KMS-11 (cell line): ENCODE measurements at regions not wholly inside any gene's neighbourhood (a gene's known extent, or its start where the extent isn't known, plus 50 kb on each side); places are given as distances from the start of the nearest gene placed in this dataset.

Source experiments
- H2AFZ ChIP-seq: fragments of 200-600 bp; sonication (generic); 2 replicates; pipeline ENCODE4 v1.6.1; 2016; ENCODE audit warnings: antibody characterized with exemption, mixed run types, low read depth
- H3K27ac ChIP-seq: fragments of 200-600 bp; sonication (generic); 2 replicates; pipeline ENCODE4 v1.6.1; 2016; ENCODE audit warnings: mild to moderate bottlenecking, mixed run types
- H3K27me3 ChIP-seq: fragments of 200-600 bp; sonication (generic); 2 replicates; pipeline ENCODE4 v1.6.1; 2017; ENCODE audit warnings: mild to moderate bottlenecking, low read depth, mixed run types, moderate library complexity; ENCODE audit not compliant: insufficient read depth
- H3K36me3 ChIP-seq: fragments of 200-600 bp; sonication (generic); 2 replicates; pipeline ENCODE4 v1.6.1; 2017; ENCODE audit warnings: mild to moderate bottlenecking, mixed run types; ENCODE audit not compliant: insufficient read depth
- H3K4me1 ChIP-seq: fragments of 200-600 bp; sonication (generic); 2 replicates; pipeline ENCODE4 v1.6.1; 2016; ENCODE audit warnings: mild to moderate bottlenecking, low read depth, mixed run types; ENCODE audit not compliant: poor library complexity, severe bottlenecking
- H3K4me2 ChIP-seq: fragments of 200-600 bp; sonication (generic); 2 replicates; pipeline ENCODE4 v1.7.0; 2016; ENCODE audit warnings: mild to moderate bottlenecking, mixed run types
- H3K4me3 ChIP-seq: fragments of 200-600 bp; sonication (generic); IDR thresholded peaks from 2 replicates; pipeline ENCODE4 v1.6.1; 2017; ENCODE audit warnings: low read depth, low read length, mixed read lengths; ENCODE audit not compliant: insufficient read depth
- H3K79me2 ChIP-seq: fragments of 200-600 bp; sonication (generic); 2 replicates; pipeline ENCODE4 v1.6.1; 2016; ENCODE audit warnings: low read depth, mixed run types; ENCODE audit not compliant: insufficient read depth
- H3K9ac ChIP-seq: fragments of 200-600 bp; sonication (generic); 2 replicates; pipeline ENCODE4 v1.6.1; 2016; ENCODE audit warnings: mild to moderate bottlenecking, mixed run types
- H4K20me1 ChIP-seq: fragments of 200-600 bp; sonication (generic); 2 replicates; pipeline ENCODE4 v1.6.1; 2016; ENCODE audit warnings: mild to moderate bottlenecking, mixed run types; ENCODE audit not compliant: insufficient read depth
- TF ChIP-seq, protein P1 (sequence below): fragments of 200-600 bp; sonication (generic); conservative IDR thresholded peaks from 2 replicates; pipeline ENCODE4 v1.6.1; 2017; ENCODE audit warnings: low read depth, mild to moderate bottlenecking, antibody characterized with exemption, low read length, moderate library complexity, mixed read lengths

DNA sequence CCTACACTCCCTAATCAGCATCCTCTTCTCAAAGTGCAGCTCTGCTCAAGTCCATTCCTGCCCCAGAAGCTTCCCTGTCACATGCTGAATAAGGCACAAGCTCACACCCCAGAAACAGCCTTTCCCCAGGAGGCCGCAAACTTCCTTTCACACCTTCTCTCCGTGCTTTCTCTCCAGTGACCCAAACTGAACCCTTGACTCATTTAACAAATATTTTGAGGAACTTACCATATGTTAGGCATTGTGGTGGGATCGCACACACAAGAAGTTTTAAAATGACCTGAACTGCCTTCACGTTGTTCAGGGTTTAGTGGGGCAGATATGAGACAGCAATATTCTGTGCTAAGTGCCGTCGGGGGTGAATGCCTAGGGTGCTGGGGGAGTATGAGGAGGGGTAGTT is 161.3 kb downstream of the INSIG2 start:
- Histone ChIP-seq H3K9ac (no peak overlapping the region), H3K4me3 (no peak overlapping the region), H3K4me1 (no peaks in the 10 kb centered on the region), H4K20me1 (no peaks in the 10 kb centered on the region), H3K27me3 (no peaks in the 10 kb centered on the region), H2AFZ (no peak overlapping the region), H3K79me2 (no peaks in the 10 kb centered on the region), H3K36me3 (no peaks in the 10 kb centered on the region), H3K27ac (no peak overlapping the region), H3K4me2 (no peak overlapping the region)
- TF ChIP-seq, protein P1, sequence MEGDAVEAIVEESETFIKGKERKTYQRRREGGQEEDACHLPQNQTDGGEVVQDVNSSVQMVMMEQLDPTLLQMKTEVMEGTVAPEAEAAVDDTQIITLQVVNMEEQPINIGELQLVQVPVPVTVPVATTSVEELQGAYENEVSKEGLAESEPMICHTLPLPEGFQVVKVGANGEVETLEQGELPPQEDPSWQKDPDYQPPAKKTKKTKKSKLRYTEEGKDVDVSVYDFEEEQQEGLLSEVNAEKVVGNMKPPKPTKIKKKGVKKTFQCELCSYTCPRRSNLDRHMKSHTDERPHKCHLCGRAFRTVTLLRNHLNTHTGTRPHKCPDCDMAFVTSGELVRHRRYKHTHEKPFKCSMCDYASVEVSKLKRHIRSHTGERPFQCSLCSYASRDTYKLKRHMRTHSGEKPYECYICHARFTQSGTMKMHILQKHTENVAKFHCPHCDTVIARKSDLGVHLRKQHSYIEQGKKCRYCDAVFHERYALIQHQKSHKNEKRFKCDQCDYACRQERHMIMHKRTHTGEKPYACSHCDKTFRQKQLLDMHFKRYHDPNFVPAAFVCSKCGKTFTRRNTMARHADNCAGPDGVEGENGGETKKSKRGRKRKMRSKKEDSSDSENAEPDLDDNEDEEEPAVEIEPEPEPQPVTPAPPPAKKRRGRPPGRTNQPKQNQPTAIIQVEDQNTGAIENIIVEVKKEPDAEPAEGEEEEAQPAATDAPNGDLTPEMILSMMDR = no peak

DNA sequence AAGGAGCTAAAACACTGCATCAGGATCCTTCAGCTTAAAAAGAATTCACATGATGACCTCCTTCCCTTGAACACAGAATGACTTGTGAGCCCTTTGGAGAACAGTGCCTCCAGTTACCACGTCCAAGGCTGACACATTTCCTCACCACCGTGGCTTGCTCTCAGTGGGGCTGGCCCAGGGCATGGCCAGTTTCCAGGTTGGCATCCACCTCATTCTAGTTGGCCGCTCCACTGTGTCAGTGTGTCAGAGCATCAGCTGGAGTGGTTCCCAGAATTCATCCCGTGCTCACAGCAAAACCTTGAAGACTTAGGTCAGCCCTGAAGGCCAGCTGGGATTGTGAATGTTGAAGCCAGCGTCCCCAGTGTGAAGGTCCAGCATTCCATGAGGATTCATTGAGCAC is 158.5 kb downstream of the INSIG2 start:
- H3K4me2 ChIP-seq = no peak overlapping the region
- H2AFZ ChIP-seq = no peak overlapping the region
- H3K79me2 ChIP-seq = no peaks in the 10 kb centered on the region
- no peaks in the 10 kb centered on the region for H3K27me3 ChIP-seq
- no peaks in the 10 kb centered on the region for H4K20me1 ChIP-seq
- TF ChIP-seq, protein P1 = no peak
- no peak overlapping the region for H3K4me3 ChIP-seq
- no peak overlapping the region for H3K27ac ChIP-seq
- no peaks in the 10 kb centered on the region for H3K4me1 ChIP-seq
- no peak overlapping the region for H3K9ac ChIP-seq
- H3K36me3 ChIP-seq = no peaks in the 10 kb centered on the region

DNA sequence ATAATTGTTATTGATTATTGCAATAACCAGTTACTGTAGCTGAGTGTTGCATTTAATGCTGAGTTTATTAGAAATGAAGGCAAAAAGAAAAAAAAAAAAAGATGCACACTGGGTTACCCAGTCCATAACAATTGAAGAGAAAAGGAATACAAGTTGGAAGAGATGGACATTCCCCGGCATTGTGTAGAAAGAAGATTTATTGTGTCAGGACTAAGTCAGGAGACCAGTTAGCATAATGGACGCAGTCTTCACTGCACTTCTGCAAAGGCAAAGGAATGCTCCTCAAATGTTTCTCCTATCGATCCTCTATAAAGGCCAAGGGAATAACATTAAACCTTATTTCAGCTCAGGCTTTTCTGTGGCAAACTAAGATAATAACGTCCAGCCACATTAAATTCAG is 157.8 kb downstream of the INSIG2 start:
- Histone ChIP-seq H3K4me3 (no peak overlapping the region), H3K9ac (no peak overlapping the region), H2AFZ (no peak overlapping the region), H3K79me2 (no peaks in the 10 kb centered on the region), H3K36me3 (no peaks in the 10 kb centered on the region), H3K4me1 (no peaks in the 10 kb centered on the region), H4K20me1 (no peaks in the 10 kb centered on the region), H3K4me2 (no peak overlapping the region), H3K27ac (no peak overlapping the region), H3K27me3 (no peaks in the 10 kb centered on the region)
- TF ChIP-seq, protein P1 = no peak

DNA sequence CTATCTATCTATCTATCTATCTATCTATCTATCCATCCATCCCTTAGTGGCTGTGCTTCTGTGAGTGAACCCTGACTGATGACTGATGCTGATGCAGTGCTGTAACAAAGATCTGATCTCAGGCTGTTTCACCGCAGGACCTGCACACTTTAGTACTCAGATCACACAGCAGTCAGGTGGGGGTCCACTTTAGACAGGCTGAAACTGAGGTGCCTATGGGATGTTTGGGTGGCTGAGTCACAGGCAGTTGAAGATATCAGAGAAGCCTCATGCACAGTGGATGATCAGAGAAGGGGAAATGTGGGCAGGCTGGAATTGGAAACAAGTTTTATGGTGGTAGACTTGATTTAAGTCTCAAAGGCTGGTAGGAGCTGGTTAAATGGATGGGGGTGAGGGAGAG is 156.4 kb downstream of the INSIG2 start:
- Histone ChIP-seq H3K79me2 (no peaks in the 10 kb centered on the region), H3K4me2 (no peak overlapping the region), H3K27ac (no peak overlapping the region), H3K36me3 (no peaks in the 10 kb centered on the region), H3K27me3 (no peaks in the 10 kb centered on the region), H3K4me1 (no peaks in the 10 kb centered on the region), H3K4me3 (no peak overlapping the region), H4K20me1 (no peaks in the 10 kb centered on the region), H3K9ac (no peak overlapping the region), H2AFZ (no peak overlapping the region)
- TF ChIP-seq, protein P1 = no peak

DNA sequence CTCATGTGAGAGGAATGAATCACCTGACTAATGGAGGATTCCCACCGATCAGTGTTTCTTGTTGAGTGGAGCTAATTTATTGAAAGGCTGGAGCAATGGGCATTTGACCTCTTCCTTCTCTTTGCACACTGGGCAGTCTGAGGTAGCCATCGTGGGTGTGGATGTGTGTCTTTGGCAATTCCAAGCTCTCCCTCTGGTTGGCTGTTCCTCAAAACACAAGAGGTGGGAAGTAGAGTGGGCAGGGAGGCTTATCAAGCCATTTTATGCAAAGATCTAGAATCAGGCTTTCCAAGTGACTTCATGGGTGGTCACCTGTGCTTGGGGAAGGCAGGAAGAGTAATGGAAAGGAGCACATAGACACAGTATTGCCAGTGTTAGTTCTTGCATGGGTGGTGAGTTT is 154.8 kb downstream of the INSIG2 start:
- no peak overlapping the region for H3K9ac ChIP-seq
- TF ChIP-seq, protein P1 = no peak
- H3K79me2 ChIP-seq = no peaks in the 10 kb centered on the region
- H4K20me1 ChIP-seq = no peaks in the 10 kb centered on the region
- no peaks in the 10 kb centered on the region for H3K27me3 ChIP-seq
- no peak overlapping the region for H2AFZ ChIP-seq
- no peaks in the 10 kb centered on the region for H3K4me1 ChIP-seq
- no peak overlapping the region for H3K4me2 ChIP-seq
- no peak overlapping the region for H3K27ac ChIP-seq
- H3K36me3 ChIP-seq = no peaks in the 10 kb centered on the region
- H3K4me3 ChIP-seq = no peak overlapping the region
